ENCODE measurements at regions not wholly inside any gene's neighbourhood (a gene's known extent, or its start where the extent isn't known, plus 50 kb on each side); places are given as distances from the start of the nearest gene placed in this dataset.

- TF ChIP-seq, protein P1, sequence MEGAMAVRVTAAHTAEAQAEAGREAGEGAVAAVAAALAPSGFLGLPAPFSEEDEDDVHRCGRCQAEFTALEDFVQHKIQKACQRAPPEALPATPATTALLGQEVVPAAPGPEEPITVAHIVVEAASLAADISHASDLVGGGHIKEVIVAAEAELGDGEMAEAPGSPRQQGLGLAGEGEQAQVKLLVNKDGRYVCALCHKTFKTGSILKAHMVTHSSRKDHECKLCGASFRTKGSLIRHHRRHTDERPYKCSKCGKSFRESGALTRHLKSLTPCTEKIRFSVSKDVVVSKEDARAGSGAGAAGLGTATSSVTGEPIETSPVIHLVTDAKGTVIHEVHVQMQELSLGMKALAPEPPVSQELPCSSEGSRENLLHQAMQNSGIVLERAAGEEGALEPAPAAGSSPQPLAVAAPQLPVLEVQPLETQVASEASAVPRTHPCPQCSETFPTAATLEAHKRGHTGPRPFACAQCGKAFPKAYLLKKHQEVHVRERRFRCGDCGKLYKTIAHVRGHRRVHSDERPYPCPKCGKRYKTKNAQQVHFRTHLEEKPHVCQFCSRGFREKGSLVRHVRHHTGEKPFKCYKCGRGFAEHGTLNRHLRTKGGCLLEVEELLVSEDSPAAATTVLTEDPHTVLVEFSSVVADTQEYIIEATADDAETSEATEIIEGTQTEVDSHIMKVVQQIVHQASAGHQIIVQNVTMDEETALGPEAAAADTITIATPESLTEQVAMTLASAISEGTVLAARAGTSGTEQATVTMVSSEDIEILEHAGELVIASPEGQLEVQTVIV (IDR thresholded peaks at IDR 0.05; ENCODE audit: borderline replicate concordance, partially characterized antibody) = no peak
- TF ChIP-seq KAT2A (conservative IDR thresholded peaks at IDR 0.05; ENCODE audit: control insufficient read depth, low read depth, low read length) (no peak), SMARCA5 (IDR thresholded peaks at IDR 0.05) (no peak), FOXK2 (IDR thresholded peaks at IDR 0.05) (no peak), ZNF274 (IDR thresholded peaks at IDR 0.05; ENCODE audit: insufficient read depth, insufficient read length) (no peak)
Observed at GRCh38 chr9:31783491-31783890, 601.0 kb upstream of the ACO1 start (continued).

DNA sequence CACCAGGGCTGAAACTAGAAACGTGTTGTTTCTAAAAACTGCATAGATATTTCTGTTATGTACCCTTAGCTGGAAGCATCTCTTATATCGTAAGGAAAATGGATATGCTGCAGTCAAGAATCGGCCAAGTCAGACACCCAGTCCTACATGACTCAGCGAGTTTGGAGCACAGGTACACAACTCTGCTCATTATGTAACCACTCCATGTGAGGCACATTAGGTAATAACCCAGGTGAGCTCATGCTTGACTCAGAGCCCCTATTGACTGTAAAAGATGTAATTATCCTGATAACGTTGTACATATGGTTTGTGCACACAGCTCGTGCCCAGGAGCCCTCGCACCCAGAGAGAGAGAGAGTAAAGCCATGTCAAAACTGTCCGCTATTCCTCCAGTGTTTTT is 593.7 kb upstream of the ACO1 start:
- FAIRE-seq (no peak), DNase-seq (ENCODE audit: low read depth, low spot score) (no peak), ATAC-seq (no peak)
- ChIA-PET POLR2A (no interaction called here), RAD21 (ENCODE audit: unreplicated experiment) (no interaction called here), SMC1A (ENCODE audit: uncharacterized antibody, unreplicated experiment) (interaction anchor here (1.5 to 1.6 kb wide), 2 partner anchors 10 to 248 kb away, joined by 3 to 4 read pairs; no protein-coding TSS in a partner anchor), CTCF (interaction anchor here (1.3 kb wide), 1 partner anchor 10 kb away, joined by 3 read pairs; no protein-coding TSS in a partner anchor)
- no peaks in the 10 kb centered on the region for H3K36me3 ChIP-seq (ENCODE audit: control insufficient read depth in 2 of 2, insufficient read depth in 2 of 2, low read length in 1 of 2)
- no peak overlapping the region for H3K9ac ChIP-seq (ENCODE audit: control insufficient read depth, insufficient read depth, low read length)
- WGBS (ENCODE audit: insufficient coverage, insufficient replicate concordance, low lambda C conversion rate, missing lambda C conversion rate) = 22% methylated on average over 8 of the region's 8 CpGs
- no peaks in the 10 kb centered on the region for H3K27me3 ChIP-seq (replicated peaks in 1 of 2; ENCODE audit: control insufficient read depth in 2 of 2, insufficient read depth in 2 of 2, low read length in 1 of 2)
- no peaks in the 10 kb centered on the region for H4K20me1 ChIP-seq (ENCODE audit: control insufficient read depth, insufficient read depth)
- intact Hi-C loops (cut with micrococcal nuclease; ENCODE audit: unreplicated experiment) = no loop called here
- no peak overlapping the region for H3K27ac ChIP-seq (ENCODE audit: control insufficient read depth, insufficient read depth)
- H3K4me2 ChIP-seq (ENCODE audit: control insufficient read depth, insufficient read depth) = no peak overlapping the region
- H3K4me1 ChIP-seq (ENCODE audit: control insufficient read depth, insufficient read depth, low read length) = no peaks in the 10 kb centered on the region
- H3K4me3 ChIP-seq = no peak overlapping the region
- no peaks in the 10 kb centered on the region for H3K79me2 ChIP-seq (ENCODE audit: control insufficient read depth, insufficient read depth, low read length)
- in situ Hi-C loops (cut with MboI) = no loop called here
- no TSS peak for BruUV-seq (replicated peaks)
- no peak overlapping the region for H2AFZ ChIP-seq (ENCODE audit: control insufficient read depth, low read depth, low read length)
- no peaks in the 10 kb centered on the region for H3K9me3 ChIP-seq (replicated peaks; ENCODE audit: control insufficient read depth, insufficient read depth, low read length)
- TF ChIP-seq SUPT20H (IDR thresholded peaks at IDR 0.05; ENCODE audit: borderline replicate concordance, control insufficient read depth, low read depth, low read length) = no peak
- no peak for TF ChIP-seq IKZF1 (conservative IDR thresholded peaks at IDR 0.05)
- no peak for TF ChIP-seq EED (IDR thresholded peaks at IDR 0.05; ENCODE audit: low read depth)
- no peak for TF ChIP-seq NBN (IDR thresholded peaks at IDR 0.05)
- TF ChIP-seq HDAC6 (IDR thresholded peaks at IDR 0.05; ENCODE audit: unreplicated experiment) = no peak
- no peak for TF ChIP-seq MLLT1 (IDR thresholded peaks at IDR 0.05)
- no peak for TF ChIP-seq SPI1 (IDR thresholded peaks at IDR 0.05; ENCODE audit: borderline replicate concordance, insufficient read depth, low read depth, low read length)
- no peak for TF ChIP-seq SMAD5 (IDR thresholded peaks at IDR 0.05; ENCODE audit: low read depth)
- TF ChIP-seq, protein P2, sequence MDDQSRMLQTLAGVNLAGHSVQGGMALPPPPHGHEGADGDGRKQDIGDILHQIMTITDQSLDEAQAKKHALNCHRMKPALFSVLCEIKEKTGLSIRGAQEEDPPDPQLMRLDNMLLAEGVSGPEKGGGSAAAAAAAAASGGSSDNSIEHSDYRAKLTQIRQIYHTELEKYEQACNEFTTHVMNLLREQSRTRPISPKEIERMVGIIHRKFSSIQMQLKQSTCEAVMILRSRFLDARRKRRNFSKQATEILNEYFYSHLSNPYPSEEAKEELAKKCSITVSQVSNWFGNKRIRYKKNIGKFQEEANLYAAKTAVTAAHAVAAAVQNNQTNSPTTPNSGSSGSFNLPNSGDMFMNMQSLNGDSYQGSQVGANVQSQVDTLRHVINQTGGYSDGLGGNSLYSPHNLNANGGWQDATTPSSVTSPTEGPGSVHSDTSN (IDR thresholded peaks at IDR 0.05; ENCODE audit: insufficient replicate concordance, low read depth, low read length) = no peak
- TF ChIP-seq TCF3 (IDR thresholded peaks at IDR 0.05; ENCODE audit: borderline replicate concordance, insufficient read depth, low read depth, low read length) = no peak
- no peak for TF ChIP-seq RB1 (IDR thresholded peaks at IDR 0.05; ENCODE audit: borderline replicate concordance)
- no peak for TF ChIP-seq RCOR1 (conservative IDR thresholded peaks at IDR 0.05; ENCODE audit: low read depth, low read length)
- no peak for TF ChIP-seq ELK1 (IDR thresholded peaks at IDR 0.05; ENCODE audit: low read depth, low read length)
- no peak for TF ChIP-seq MEF2A (IDR thresholded peaks at IDR 0.05; ENCODE audit: insufficient read depth, low read depth, low read length)
